ENCODE measurements at regions not wholly inside any gene's neighbourhood (a gene's known extent, or its start where the extent isn't known, plus 50 kb on each side); places are given as distances from the start of the nearest gene placed in this dataset.

DNA sequence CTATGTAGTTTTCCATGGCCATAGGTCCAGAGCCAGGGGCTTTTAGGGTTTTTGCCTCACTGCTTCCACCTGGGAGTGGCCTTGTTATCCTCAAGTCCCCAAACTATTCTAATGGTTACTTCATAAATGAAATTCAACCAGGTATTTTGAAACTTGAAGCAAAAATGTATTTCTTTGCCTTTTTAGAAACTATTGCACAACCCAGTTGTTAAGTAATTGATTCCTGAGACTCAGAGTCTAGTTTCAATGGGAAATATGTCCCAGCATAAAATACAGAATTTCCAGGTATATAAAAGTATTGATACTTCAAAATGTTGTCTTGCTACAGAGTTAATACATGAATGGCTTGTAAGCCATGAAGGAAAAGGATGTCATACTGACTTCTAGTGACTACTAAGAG lies 456.2 kb upstream of the DAB2 start:
- DNase-seq (ENCODE audit: low spot score) = no peak

GRCh38 chr5:39877479-39877878 lies 452.7 kb upstream of the DAB2 start:
- DNase-seq (ENCODE audit: low spot score) = no peak

- no peak for DNase-seq (ENCODE audit: low spot score)
These were observed 451.4 kb upstream of the DAB2 start for GRCh38 chr5:39876146-39876545.

GRCh38 chr5:39870137-39870536 lies 445.4 kb upstream of the DAB2 start:
- DNase-seq (ENCODE audit: low spot score) = no peak

- no peak for DNase-seq (ENCODE audit: low spot score)
These were observed 444.6 kb upstream of the DAB2 start for GRCh38 chr5:39869396-39869795.

- DNase-seq (ENCODE audit: low spot score) = no peak
These were observed 443.1 kb upstream of the DAB2 start for GRCh38 chr5:39867923-39868322.

- no peak for DNase-seq (ENCODE audit: low spot score)
These were observed 439.3 kb upstream of the DAB2 start for GRCh38 chr5:39863926-39864552.

DNA sequence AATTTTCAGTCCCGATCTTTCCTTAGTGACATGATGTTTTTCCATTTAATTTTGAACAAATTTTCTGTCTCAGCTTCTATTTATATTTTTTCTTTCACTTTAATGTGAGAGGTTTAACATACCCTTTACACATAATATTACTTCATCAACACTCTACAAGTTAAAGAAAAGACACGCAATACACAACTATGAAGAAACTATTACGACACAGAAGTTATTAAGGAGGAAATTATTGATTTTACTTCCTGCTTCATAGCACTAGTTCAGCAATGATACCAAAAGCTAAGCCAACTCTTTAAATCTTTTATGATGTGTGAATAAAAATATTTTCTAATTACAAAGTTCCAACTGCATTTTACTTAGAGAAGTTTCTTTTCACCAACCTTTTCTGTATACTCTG lies 432.3 kb upstream of the DAB2 start:
- DNase-seq (ENCODE audit: low spot score) = no peak

DNA sequence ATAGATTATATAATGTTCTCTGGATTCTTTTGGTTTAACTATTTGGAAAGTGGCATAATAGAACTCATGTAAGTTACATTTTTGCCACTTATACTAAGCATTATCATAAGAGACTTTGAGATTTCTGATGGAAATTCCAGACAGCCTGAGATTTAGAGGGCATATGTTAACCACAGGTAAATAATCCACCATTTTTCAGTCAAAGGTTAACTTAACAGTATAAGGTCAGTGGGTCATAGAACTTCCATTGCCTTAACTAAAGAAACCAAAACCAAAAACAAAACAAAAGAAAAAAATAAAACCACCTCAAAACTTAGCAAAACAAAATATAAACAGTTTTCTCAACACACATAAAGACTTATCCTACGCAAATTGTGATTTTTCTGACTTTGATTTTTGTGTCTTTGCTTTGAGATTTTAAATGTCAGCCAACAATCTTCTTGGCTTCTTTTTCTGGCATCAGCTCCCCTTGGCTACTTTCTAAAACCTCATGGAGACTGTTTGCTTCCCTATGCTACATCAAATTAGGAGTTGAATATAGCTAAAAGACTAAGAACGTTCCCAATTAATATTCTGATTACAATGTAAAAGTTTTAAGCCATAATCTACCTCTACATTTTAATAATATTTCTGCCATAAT lies 430.1 kb upstream of the DAB2 start:
- no peak for DNase-seq (ENCODE audit: low spot score)

GRCh38 chr5:39850291-39850690 lies 425.5 kb upstream of the DAB2 start:
- no peak for DNase-seq (ENCODE audit: low spot score)

DNA sequence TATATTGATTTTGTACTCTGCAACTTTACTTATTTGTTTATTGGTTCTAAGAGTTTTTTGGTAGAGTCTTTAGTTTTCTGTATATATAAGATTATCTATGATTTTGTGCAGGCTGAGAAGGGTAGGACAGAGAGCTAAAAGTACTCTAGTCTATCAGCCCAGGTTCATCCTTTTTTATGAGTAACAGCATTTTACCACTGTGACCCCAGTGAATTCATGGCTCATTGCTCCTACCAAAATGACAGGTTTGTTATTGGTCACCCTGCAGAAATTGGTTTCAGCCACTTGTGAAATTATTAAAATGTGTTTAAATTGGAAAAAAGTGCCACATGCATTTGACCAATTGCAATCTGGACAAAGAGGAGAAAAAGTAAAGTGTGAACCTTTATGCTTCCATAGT lies 421.4 kb upstream of the DAB2 start:
- no peak for DNase-seq (ENCODE audit: low spot score)

- DNase-seq (ENCODE audit: low spot score) = no peak
These were observed 419.0 kb upstream of the DAB2 start for GRCh38 chr5:39843767-39844166.

- no peak for DNase-seq (ENCODE audit: low spot score)
These were observed 410.6 kb upstream of the DAB2 start for GRCh38 chr5:39835371-39835770.

- DNase-seq (ENCODE audit: low spot score) = no peak
These were observed 404.7 kb upstream of the DAB2 start for GRCh38 chr5:39829441-39829840.

- no peak for DNase-seq (ENCODE audit: low spot score)
These were observed 401.3 kb upstream of the DAB2 start for GRCh38 chr5:39826051-39826450.

- DNase-seq (ENCODE audit: low spot score) = no peak
These were observed 400.5 kb upstream of the DAB2 start for GRCh38 chr5:39825301-39825700.

DNA sequence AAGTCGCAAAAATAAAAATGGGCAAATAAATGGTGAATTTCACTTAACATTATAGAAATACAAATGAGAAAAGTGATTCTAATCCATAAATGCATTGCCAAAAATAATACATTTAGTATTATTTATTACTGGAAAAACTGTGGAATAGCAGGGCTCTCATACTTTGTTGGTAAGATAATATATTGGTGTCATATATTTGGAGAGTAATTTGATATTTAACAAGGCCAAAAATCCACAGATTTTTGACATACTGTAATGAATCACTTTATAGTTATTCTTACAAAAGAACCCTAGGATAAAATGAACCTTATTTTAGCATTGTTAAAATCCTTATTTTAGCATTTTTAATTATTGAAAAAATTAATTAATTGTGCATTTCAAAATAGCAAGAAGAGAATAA lies 397.2 kb upstream of the DAB2 start:
- DNase-seq (ENCODE audit: low spot score) = no peak

- DNase-seq (ENCODE audit: low spot score) = no peak
These were observed 392.1 kb upstream of the DAB2 start for GRCh38 chr5:39816866-39817265.

DNA sequence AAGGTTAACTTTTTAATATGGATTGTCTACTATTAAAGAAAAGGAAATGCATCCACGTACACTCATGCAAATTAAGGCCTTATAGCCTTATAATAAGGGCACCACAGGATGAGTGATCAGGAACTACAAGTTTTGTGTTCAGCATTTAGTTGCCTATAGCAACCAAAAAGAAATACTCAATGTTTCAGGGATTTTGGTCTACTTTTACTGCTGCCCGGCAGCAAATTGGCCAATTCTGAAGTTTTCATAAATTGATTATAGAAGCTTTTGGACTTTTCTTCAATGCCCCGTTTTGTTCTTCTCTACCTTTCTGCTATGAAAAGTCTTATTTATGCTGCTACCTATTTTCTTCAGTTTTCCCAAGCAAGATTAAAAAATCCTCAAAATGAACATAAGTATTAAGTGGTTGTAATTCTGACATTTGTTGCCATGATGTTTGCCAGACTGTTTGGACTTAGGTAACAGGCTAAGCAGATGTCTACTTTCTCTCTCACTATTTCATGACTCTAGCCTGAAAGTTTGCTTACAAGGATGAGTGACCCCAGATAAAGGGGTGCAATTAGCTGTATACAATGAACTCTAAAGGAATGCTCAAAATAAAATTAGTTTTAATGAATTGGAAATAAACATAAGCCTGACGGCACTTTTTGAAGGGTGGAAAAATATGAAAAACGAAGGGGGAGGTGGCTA lies 391.5 kb upstream of the DAB2 start:
- DNase-seq (ENCODE audit: low spot score) = no peak

GRCh38 chr5:39815711-39816110 lies 390.9 kb upstream of the DAB2 start:
- DNase-seq (ENCODE audit: low spot score) = no peak

- DNase-seq (ENCODE audit: low spot score) = no peak
These were observed 386.6 kb upstream of the DAB2 start for GRCh38 chr5:39811381-39811780.

DNA sequence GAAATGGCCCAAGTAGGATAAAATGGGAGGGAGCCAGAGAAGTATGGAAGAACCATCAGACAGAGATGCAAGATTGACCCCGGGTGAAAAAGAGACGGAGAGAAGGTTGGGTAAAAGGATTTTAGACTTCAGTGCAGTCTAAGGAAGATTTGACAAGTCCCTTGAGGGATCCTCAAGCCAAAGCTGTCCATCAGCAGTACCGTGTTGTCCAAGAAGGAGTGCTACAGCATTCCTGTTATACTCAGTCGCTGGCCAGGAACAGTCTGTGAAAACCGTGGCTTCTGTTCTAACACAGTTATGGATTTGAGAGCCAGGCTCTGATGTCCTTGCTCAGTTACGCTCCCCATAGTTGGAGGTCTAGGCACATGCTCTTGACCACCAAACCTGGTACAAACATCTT lies 383.9 kb upstream of the DAB2 start:
- no peak for DNase-seq (ENCODE audit: low spot score)

GRCh38 chr5:39801306-39801705 lies 376.5 kb upstream of the DAB2 start:
- DNase-seq (ENCODE audit: low spot score) = no peak
